ENCODE measurements at regions not wholly inside any gene's neighbourhood (a gene's known extent, or its start where the extent isn't known, plus 50 kb on each side); places are given as distances from the start of the nearest gene placed in this dataset.

- POLR2A ChIA-PET (ENCODE audit: unreplicated experiment): no interaction called here
- CTCF ChIA-PET: no interaction called here
- no peaks in the 10 kb centered on the region for H3K36me3 ChIP-seq (ENCODE audit: low read depth)
Observed at GRCh38 chr9:81092057-81092456, 597.3 kb downstream of the TLE1 start.

DNA sequence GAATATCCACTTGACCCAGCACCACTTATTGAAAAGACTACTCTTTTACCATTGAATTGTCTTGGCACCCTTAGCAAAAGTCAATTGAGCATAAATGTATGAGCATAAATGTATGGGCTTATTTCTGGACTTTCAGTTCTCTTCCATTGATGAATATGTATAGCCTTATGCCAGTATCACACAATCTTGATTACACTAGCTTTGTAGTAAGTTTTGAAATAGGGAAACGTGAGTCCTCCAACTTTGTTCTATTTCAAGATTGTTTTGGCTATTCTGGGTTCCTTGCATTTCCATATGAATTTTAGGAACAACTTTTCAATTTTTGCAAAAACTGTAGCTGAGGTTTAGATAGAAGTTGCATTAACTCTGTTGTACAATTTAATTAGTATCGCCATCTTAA lies 601.0 kb downstream of the TLE1 start:
- Histone ChIP-seq H3K27me3 (ENCODE audit: insufficient read depth, low read depth) (no peaks in the 10 kb centered on the region), H2AFZ (peak overlapping the region; percentile 22; the same call in 1 of the 2 replicates), H3K4me3 (no peak overlapping the region), H3K9me3 (ENCODE audit: insufficient read depth, low read depth) (no peaks in the 10 kb centered on the region), H3K9me2 (ENCODE audit: insufficient read depth) (no peaks in the 10 kb centered on the region), H3K4me2 (no peak overlapping the region), H3K4me1 (replicated peaks; ENCODE audit: insufficient read depth) (0 out of 2 replicates have a peak, but pooled peaks cover 7% of the 10 kb centered on the region), H3K79me2 (ENCODE audit: low read depth) (no peaks in the 10 kb centered on the region), H3F3A (ENCODE audit: insufficient read depth, low read depth) (no peaks in the 10 kb centered on the region), H3K27ac (no peak overlapping the region), H3K36me3 (ENCODE audit: low read depth) (no peaks in the 10 kb centered on the region), H4K20me1 (ENCODE audit: insufficient read depth) (no peaks in the 10 kb centered on the region)
- no peak for DNase-seq
- CTCF ChIA-PET: no interaction called here
- TF ChIP-seq EZH2 (IDR thresholded peaks at IDR 0.05; ENCODE audit: low read depth): no peak
- intact Hi-C loops (cut with micrococcal nuclease; ENCODE audit: unreplicated experiment): no loop called here
- POLR2A ChIA-PET (ENCODE audit: unreplicated experiment): no interaction called here
- BruUV-seq (replicated peaks): no TSS peak

More at GRCh38 chr9:81092057-81092456, 597.3 kb downstream of the TLE1 start:
- H3K27ac ChIP-seq: no peak overlapping the region
- no peaks in the 10 kb centered on the region for H3K79me2 ChIP-seq (ENCODE audit: low read depth)
- H3F3A ChIP-seq (ENCODE audit: insufficient read depth, low read depth): no peaks in the 10 kb centered on the region
- no peaks in the 10 kb centered on the region for H3K27me3 ChIP-seq (ENCODE audit: insufficient read depth, low read depth)
- no peaks in the 10 kb centered on the region for H4K20me1 ChIP-seq (ENCODE audit: insufficient read depth)
- no TSS peak for BruUV-seq (replicated peaks)
- no peak for TF ChIP-seq EZH2 (IDR thresholded peaks at IDR 0.05; ENCODE audit: low read depth)
- TF ChIP-seq, protein P1, sequence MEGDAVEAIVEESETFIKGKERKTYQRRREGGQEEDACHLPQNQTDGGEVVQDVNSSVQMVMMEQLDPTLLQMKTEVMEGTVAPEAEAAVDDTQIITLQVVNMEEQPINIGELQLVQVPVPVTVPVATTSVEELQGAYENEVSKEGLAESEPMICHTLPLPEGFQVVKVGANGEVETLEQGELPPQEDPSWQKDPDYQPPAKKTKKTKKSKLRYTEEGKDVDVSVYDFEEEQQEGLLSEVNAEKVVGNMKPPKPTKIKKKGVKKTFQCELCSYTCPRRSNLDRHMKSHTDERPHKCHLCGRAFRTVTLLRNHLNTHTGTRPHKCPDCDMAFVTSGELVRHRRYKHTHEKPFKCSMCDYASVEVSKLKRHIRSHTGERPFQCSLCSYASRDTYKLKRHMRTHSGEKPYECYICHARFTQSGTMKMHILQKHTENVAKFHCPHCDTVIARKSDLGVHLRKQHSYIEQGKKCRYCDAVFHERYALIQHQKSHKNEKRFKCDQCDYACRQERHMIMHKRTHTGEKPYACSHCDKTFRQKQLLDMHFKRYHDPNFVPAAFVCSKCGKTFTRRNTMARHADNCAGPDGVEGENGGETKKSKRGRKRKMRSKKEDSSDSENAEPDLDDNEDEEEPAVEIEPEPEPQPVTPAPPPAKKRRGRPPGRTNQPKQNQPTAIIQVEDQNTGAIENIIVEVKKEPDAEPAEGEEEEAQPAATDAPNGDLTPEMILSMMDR (conservative IDR thresholded peaks at IDR 0.05): no peak
- DNase-seq: no peak
- H3K4me3 ChIP-seq: no peak overlapping the region
- no peaks in the 10 kb centered on the region for H3K9me3 ChIP-seq (ENCODE audit: insufficient read depth, low read depth)
- intact Hi-C loops (cut with micrococcal nuclease; ENCODE audit: unreplicated experiment): no loop called here
- no peaks in the 10 kb centered on the region for H3K4me1 ChIP-seq (replicated peaks; ENCODE audit: insufficient read depth)
- no peaks in the 10 kb centered on the region for H3K9me2 ChIP-seq (ENCODE audit: insufficient read depth)
- no peak overlapping the region for H2AFZ ChIP-seq
- no peak overlapping the region for H3K4me2 ChIP-seq

DNA sequence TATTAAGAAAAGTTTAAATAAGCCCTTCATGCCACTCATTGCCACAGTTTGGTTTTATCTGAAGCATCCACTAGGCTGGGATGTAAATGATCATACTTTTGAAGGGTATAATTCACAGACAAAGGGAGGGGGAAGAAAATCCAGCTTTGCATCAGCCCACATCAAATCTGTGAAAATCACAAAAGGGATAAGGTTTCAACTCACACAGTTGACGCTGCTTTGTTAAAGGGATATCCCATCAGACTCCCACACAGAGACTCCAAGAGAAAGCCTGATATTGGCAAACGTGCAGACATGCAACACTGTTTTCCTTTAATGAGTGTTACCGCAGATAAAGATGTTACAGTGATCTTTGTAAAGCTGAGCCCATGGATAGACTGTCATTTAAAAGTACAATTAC lies 602.9 kb downstream of the TLE1 start:
- Histone ChIP-seq H3K9me3 (ENCODE audit: insufficient read depth, low read depth) (no peaks in the 10 kb centered on the region), H3K9me2 (ENCODE audit: insufficient read depth) (no peaks in the 10 kb centered on the region), H3K79me2 (ENCODE audit: low read depth) (no peaks in the 10 kb centered on the region), H2AFZ (no peak overlapping the region), H4K20me1 (ENCODE audit: insufficient read depth) (no peaks in the 10 kb centered on the region), H3K4me2 (no peak overlapping the region), H3K36me3 (ENCODE audit: low read depth) (no peaks in the 10 kb centered on the region), H3K27me3 (ENCODE audit: insufficient read depth, low read depth) (no peaks in the 10 kb centered on the region), H3K4me3 (no peak overlapping the region), H3K4me1 (replicated peaks; ENCODE audit: insufficient read depth) (0 out of 2 replicates have a peak, but pooled peaks cover 7% of the 10 kb centered on the region), H3F3A (ENCODE audit: insufficient read depth, low read depth) (no peaks in the 10 kb centered on the region), H3K27ac (no peak overlapping the region)
- ChIA-PET POLR2A (ENCODE audit: unreplicated experiment) (no interaction called here), CTCF (no interaction called here)
- intact Hi-C loops (cut with micrococcal nuclease; ENCODE audit: unreplicated experiment): no loop called here
- no TSS peak for BruUV-seq (replicated peaks)
- no peak for DNase-seq
- no peak for TF ChIP-seq EZH2 (IDR thresholded peaks at IDR 0.05; ENCODE audit: low read depth)
- TF ChIP-seq, protein P1 (conservative IDR thresholded peaks at IDR 0.05): no peak

GRCh38 chr9:81083854-81084512 lies 605.4 kb downstream of the TLE1 start:
- ChIA-PET POLR2A (ENCODE audit: unreplicated experiment) (no interaction called here), CTCF (no interaction called here)
- H3K4me2 ChIP-seq: no peak overlapping the region

More at GRCh38 chr9:81083854-81084512, 605.4 kb downstream of the TLE1 start:
- Histone ChIP-seq H3F3A (ENCODE audit: insufficient read depth, low read depth) (no peaks in the 10 kb centered on the region), H4K20me1 (ENCODE audit: insufficient read depth) (no peaks in the 10 kb centered on the region), H3K4me3 (no peak overlapping the region), H3K27me3 (ENCODE audit: insufficient read depth, low read depth) (no peaks in the 10 kb centered on the region), H3K9me3 (ENCODE audit: insufficient read depth, low read depth) (no peaks in the 10 kb centered on the region), H3K36me3 (ENCODE audit: low read depth) (no peaks in the 10 kb centered on the region), H3K4me1 (replicated peaks; ENCODE audit: insufficient read depth) (0 out of 2 replicates have a peak, but pooled peaks cover 7% of the 10 kb centered on the region), H2AFZ (no peak overlapping the region), H3K79me2 (ENCODE audit: low read depth) (no peaks in the 10 kb centered on the region), H3K9me2 (ENCODE audit: insufficient read depth) (no peaks in the 10 kb centered on the region), H3K27ac (no peak overlapping the region)
- BruUV-seq (replicated peaks): no TSS peak
- no peak for TF ChIP-seq EZH2 (IDR thresholded peaks at IDR 0.05; ENCODE audit: low read depth)
- TF ChIP-seq, protein P1 (conservative IDR thresholded peaks at IDR 0.05): no peak
- intact Hi-C loops (cut with micrococcal nuclease; ENCODE audit: unreplicated experiment): no loop called here
- peak in 1 of 2 experiments; percentile 69 for DNase-seq
